PFSK-1 (cell line): ENCODE measurements at regions not wholly inside any gene's neighbourhood (a gene's known extent, or its start where the extent isn't known, plus 50 kb on each side); places are given as distances from the start of the nearest gene placed in this dataset.

ENCODE experiments used
- FOXP2 ChIP-seq: optimal IDR thresholded peaks from 2 replicates; pipeline ENCODE3; 2011; ENCODE audit warnings: borderline replicate concordance, control low read depth, inconsistent platforms; ENCODE audit not compliant: insufficient read depth; ENCODE audit errors: extremely low read length, extremely low read depth
- POLR2AphosphoS5 ChIP-seq: IDR thresholded peaks from 2 replicates; pipeline ENCODE4 v1.6.1; 2012; ENCODE audit warnings: low read depth, mild to moderate bottlenecking, control low read depth, low read length, moderate library complexity
- REST ChIP-seq, 2 experiments: IDR thresholded peaks; 2 replicates each; pipeline versions ENCODE4 v1.6.1 to v1.8.0; 2011 to 2012; ENCODE audit warnings: low read depth in 2 of 2, low read length in 2 of 2, control low read depth in 1 of 2, inconsistent platforms in 1 of 2, mild to moderate bottlenecking in 1 of 2, moderate library complexity in 1 of 2; ENCODE audit not compliant: insufficient read depth in 1 of 2
- SIN3A ChIP-seq: IDR thresholded peaks from 2 replicates; pipeline ENCODE4 v1.6.1; 2012; ENCODE audit warnings: mild to moderate bottlenecking, low read length, moderate library complexity, borderline replicate concordance; ENCODE audit not compliant: insufficient read depth
- TAF1 ChIP-seq: IDR thresholded peaks from 2 replicates; pipeline ENCODE4 v1.6.1; 2012; ENCODE audit warnings: low read length, control low read depth, borderline replicate concordance; ENCODE audit not compliant: insufficient read depth

- TF ChIP-seq SIN3A (no peak), POLR2AphosphoS5 (no peak), FOXP2 (no peak), TAF1 (no peak), REST (IDR thresholded peaks at IDR 0.05; ENCODE audit: insufficient read depth in 1 of 2, low read depth in 2 of 2, low read length in 2 of 2) (no peak)
Observed at GRCh38 chr5:158096835-158097234, 237.9 kb upstream of the CLINT1 start.

GRCh38 chr5:158086856-158087255 lies 227.9 kb upstream of the CLINT1 start:
- TF ChIP-seq SIN3A (no peak), FOXP2 (no peak), TAF1 (no peak), REST (IDR thresholded peaks at IDR 0.05; ENCODE audit: insufficient read depth in 1 of 2, low read depth in 2 of 2, low read length in 2 of 2) (no peak), POLR2AphosphoS5 (no peak)

- TF ChIP-seq TAF1 = no peak
- no peak for TF ChIP-seq POLR2AphosphoS5
- no peak for TF ChIP-seq SIN3A
- TF ChIP-seq REST (IDR thresholded peaks at IDR 0.05; ENCODE audit: insufficient read depth in 1 of 2, low read depth in 2 of 2, low read length in 2 of 2) = no peak
- TF ChIP-seq FOXP2 = no peak
Observed at GRCh38 chr5:158084292-158084691, 225.3 kb upstream of the CLINT1 start.

GRCh38 chr5:158082696-158083287 lies 223.8 kb upstream of the CLINT1 start:
- TF ChIP-seq SIN3A (no peak), REST (IDR thresholded peaks at IDR 0.05; ENCODE audit: insufficient read depth in 1 of 2, low read depth in 2 of 2, low read length in 2 of 2) (no peak), TAF1 (no peak), POLR2AphosphoS5 (no peak), FOXP2 (no peak)

- no peak for TF ChIP-seq TAF1
- TF ChIP-seq POLR2AphosphoS5 = no peak
- no peak for TF ChIP-seq SIN3A
- TF ChIP-seq REST (IDR thresholded peaks at IDR 0.05; ENCODE audit: insufficient read depth in 1 of 2, low read depth in 2 of 2, low read length in 2 of 2) = no peak
- no peak for TF ChIP-seq FOXP2
Observed at GRCh38 chr5:158080112-158080511, 221.2 kb upstream of the CLINT1 start.
